ENCODE measurements at regions not wholly inside any gene's neighbourhood (a gene's known extent, or its start where the extent isn't known, plus 50 kb on each side); places are given as distances from the start of the nearest gene placed in this dataset.
"Not testable (repeated sequence)": the region's sequence is repeated elsewhere in the genome, so short reads cannot be mapped to it uniquely, and the experiment has no call there.

- H3K9me3 ChIP-seq (ENCODE audit: control insufficient read depth, low read length); H3K27me3 ChIP-seq (replicated peaks; ENCODE audit: control insufficient read depth, insufficient read depth, low read length, poor library complexity, severe bottlenecking); H3K27ac ChIP-seq (ENCODE audit: insufficient read depth, low read length, poor library complexity, severe bottlenecking); DNase-seq; H3K4me1 ChIP-seq (ENCODE audit: control insufficient read depth, insufficient read depth, low read length, poor library complexity, severe bottlenecking); H3K4me3 ChIP-seq (ENCODE audit: insufficient read depth, low read depth, low read length, poor library complexity, severe bottlenecking); H3K36me3 ChIP-seq (ENCODE audit: control insufficient read depth, insufficient read depth, low read length): not testable (repeated sequence)
These were observed 108.0 kb upstream of the FHL2 start for GRCh38 chr2:105506860-105507259.

GRCh38 chr2:105504459-105504858 is 105.6 kb upstream of the FHL2 start:
- Histone ChIP-seq H3K4me1 (ENCODE audit: control insufficient read depth, insufficient read depth, low read length, poor library complexity, severe bottlenecking) (no peaks in the 10 kb centered on the region), H3K27me3 (replicated peaks; ENCODE audit: control insufficient read depth, insufficient read depth, low read length, poor library complexity, severe bottlenecking) (no peaks in the 10 kb centered on the region), H3K4me3 (ENCODE audit: insufficient read depth, low read depth, low read length, poor library complexity, severe bottlenecking) (no peak overlapping the region), H3K36me3 (ENCODE audit: control insufficient read depth, insufficient read depth, low read length) (no peaks in the 10 kb centered on the region), H3K9me3 (ENCODE audit: control insufficient read depth, low read length) (no peaks in the 10 kb centered on the region), H3K27ac (ENCODE audit: insufficient read depth, low read length, poor library complexity, severe bottlenecking) (no peak overlapping the region)
- DNase-seq = no peak

GRCh38 chr2:105502625-105503334 is 103.9 kb upstream of the FHL2 start:
- DNase-seq = no peak
- H3K27me3 ChIP-seq (replicated peaks; ENCODE audit: control insufficient read depth, insufficient read depth, low read length, poor library complexity, severe bottlenecking) = no peaks in the 10 kb centered on the region
- H3K4me3 ChIP-seq (ENCODE audit: insufficient read depth, low read depth, low read length, poor library complexity, severe bottlenecking) = no peak overlapping the region
- no peaks in the 10 kb centered on the region for H3K36me3 ChIP-seq (ENCODE audit: control insufficient read depth, insufficient read depth, low read length)
- no peaks in the 10 kb centered on the region for H3K9me3 ChIP-seq (ENCODE audit: control insufficient read depth, low read length)
- H3K4me1 ChIP-seq (ENCODE audit: control insufficient read depth, insufficient read depth, low read length, poor library complexity, severe bottlenecking) = no peaks in the 10 kb centered on the region
- H3K27ac ChIP-seq (ENCODE audit: insufficient read depth, low read length, poor library complexity, severe bottlenecking) = no peak overlapping the region

DNA sequence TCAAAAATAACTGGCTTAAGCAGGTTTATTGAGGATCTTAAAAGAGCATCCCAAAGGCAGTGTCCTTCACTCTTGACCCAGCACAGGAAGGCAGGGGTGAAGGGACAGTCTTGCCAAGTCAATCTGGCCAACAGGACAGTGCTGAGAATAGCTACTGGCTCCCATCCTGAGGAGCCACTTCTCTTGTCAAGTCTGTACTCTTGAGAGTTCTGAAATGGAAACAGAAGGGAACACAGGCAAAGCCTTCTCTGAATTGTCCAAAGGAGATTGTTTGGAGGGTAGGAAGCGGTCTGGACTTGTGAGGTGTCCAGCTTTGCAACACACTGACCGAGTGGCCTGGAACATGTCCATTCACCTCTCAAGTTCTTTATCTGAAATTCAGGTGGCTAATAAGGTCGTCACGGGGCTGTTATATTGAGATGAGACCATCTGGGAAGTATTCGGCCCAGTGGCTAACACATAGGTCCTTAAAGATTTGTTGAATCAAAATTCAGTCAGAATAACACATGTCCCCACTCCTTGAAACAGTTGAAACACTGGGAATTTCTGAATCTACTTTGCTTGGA is 99.5 kb upstream of the FHL2 start:
- Histone ChIP-seq H3K4me1 (ENCODE audit: control insufficient read depth, insufficient read depth, low read length, poor library complexity, severe bottlenecking) (no peaks in the 10 kb centered on the region), H3K27ac (ENCODE audit: insufficient read depth, low read length, poor library complexity, severe bottlenecking) (no peak overlapping the region), H3K36me3 (ENCODE audit: control insufficient read depth, insufficient read depth, low read length) (no peaks in the 10 kb centered on the region), H3K9me3 (ENCODE audit: control insufficient read depth, low read length) (no peaks in the 10 kb centered on the region), H3K4me3 (ENCODE audit: insufficient read depth, low read depth, low read length, poor library complexity, severe bottlenecking) (no peak overlapping the region), H3K27me3 (replicated peaks; ENCODE audit: control insufficient read depth, insufficient read depth, low read length, poor library complexity, severe bottlenecking) (no peaks in the 10 kb centered on the region)
- DNase-seq = no peak

DNA sequence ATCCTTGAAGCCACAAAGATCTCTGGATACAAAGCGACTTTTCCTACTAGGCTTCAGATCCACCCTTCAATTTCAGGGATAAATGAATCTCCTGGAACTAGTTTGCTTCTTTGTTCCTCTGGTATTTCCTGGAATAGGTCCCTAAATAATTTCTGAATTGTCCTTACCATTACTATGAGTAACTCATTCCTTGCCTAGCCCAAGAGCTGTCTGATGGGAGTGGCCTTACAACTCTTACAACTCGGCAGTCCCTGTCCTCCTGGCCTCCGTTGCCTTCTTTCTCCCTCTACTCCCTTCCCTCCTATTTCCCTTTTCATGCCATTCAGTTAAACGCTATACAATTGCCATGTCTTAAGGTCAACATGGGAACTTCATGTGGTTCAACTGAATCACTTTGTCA is 98.2 kb upstream of the FHL2 start:
- Histone ChIP-seq H3K4me3 (ENCODE audit: insufficient read depth, low read depth, low read length, poor library complexity, severe bottlenecking) (no peak overlapping the region), H3K36me3 (ENCODE audit: control insufficient read depth, insufficient read depth, low read length) (no peaks in the 10 kb centered on the region), H3K9me3 (ENCODE audit: control insufficient read depth, low read length) (peaks cover 5% of the 10 kb centered on the region), H3K27ac (ENCODE audit: insufficient read depth, low read length, poor library complexity, severe bottlenecking) (no peak overlapping the region), H3K4me1 (ENCODE audit: control insufficient read depth, insufficient read depth, low read length, poor library complexity, severe bottlenecking) (no peaks in the 10 kb centered on the region), H3K27me3 (replicated peaks; ENCODE audit: control insufficient read depth, insufficient read depth, low read length, poor library complexity, severe bottlenecking) (no peaks in the 10 kb centered on the region)
- DNase-seq = no peak

DNA sequence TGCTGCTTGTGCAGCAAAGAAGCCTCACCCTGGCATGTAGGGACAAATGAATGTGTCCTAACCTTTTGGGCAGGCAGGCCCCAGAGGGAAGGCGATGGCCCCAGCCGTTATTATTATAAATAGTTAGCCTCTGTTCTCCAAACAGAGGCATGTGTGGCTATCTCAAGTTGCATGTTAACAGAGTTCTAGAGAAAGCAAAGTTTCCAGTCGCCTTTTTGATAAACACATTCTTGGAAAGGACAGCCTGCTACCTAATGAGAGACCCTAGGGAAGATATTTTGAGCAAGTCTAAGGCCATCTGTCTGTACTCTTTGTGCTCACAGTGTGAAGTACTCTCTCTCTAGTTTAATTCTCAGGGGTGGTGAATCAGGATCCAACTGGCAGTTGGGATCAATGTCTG is 97.4 kb upstream of the FHL2 start:
- H3K9me3 ChIP-seq (ENCODE audit: control insufficient read depth, low read length) = peaks cover 5% of the 10 kb centered on the region
- no peak overlapping the region for H3K27ac ChIP-seq (ENCODE audit: insufficient read depth, low read length, poor library complexity, severe bottlenecking)
- H3K27me3 ChIP-seq (replicated peaks; ENCODE audit: control insufficient read depth, insufficient read depth, low read length, poor library complexity, severe bottlenecking) = no peaks in the 10 kb centered on the region
- no peaks in the 10 kb centered on the region for H3K4me1 ChIP-seq (ENCODE audit: control insufficient read depth, insufficient read depth, low read length, poor library complexity, severe bottlenecking)
- no peak overlapping the region for H3K4me3 ChIP-seq (ENCODE audit: insufficient read depth, low read depth, low read length, poor library complexity, severe bottlenecking)
- no peaks in the 10 kb centered on the region for H3K36me3 ChIP-seq (ENCODE audit: control insufficient read depth, insufficient read depth, low read length)
- no peak for DNase-seq

- no peaks in the 10 kb centered on the region for H3K4me1 ChIP-seq (ENCODE audit: control insufficient read depth, insufficient read depth, low read length, poor library complexity, severe bottlenecking)
- no peak overlapping the region for H3K27ac ChIP-seq (ENCODE audit: insufficient read depth, low read length, poor library complexity, severe bottlenecking)
- H3K9me3 ChIP-seq (ENCODE audit: control insufficient read depth, low read length) = peaks cover 5% of the 10 kb centered on the region
- no peaks in the 10 kb centered on the region for H3K36me3 ChIP-seq (ENCODE audit: control insufficient read depth, insufficient read depth, low read length)
- no peak for DNase-seq
- no peaks in the 10 kb centered on the region for H3K27me3 ChIP-seq (replicated peaks; ENCODE audit: control insufficient read depth, insufficient read depth, low read length, poor library complexity, severe bottlenecking)
- H3K4me3 ChIP-seq (ENCODE audit: insufficient read depth, low read depth, low read length, poor library complexity, severe bottlenecking) = no peak overlapping the region
These were observed 96.0 kb upstream of the FHL2 start for GRCh38 chr2:105494683-105495425.

DNA sequence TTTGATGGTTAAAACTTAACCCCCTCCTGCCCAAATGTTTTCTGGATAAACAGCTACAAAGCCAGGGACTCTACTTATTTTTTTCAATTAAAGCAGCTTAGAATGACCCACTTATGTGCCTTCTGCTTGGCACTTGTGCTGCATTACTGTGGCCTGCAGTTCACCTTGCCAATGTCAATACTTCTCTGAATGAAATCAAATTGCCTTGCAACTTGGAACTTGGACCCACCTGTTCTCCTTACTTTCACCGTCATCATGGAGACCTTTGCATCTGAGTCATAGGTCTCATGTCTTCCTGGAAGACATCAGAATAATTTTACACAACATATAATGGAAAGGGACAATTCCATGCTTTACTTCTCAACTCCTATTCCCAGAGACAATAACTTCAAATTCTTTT is 92.1 kb upstream of the FHL2 start:
- Histone ChIP-seq H3K27ac (ENCODE audit: insufficient read depth, low read length, poor library complexity, severe bottlenecking) (no peak overlapping the region), H3K27me3 (replicated peaks; ENCODE audit: control insufficient read depth, insufficient read depth, low read length, poor library complexity, severe bottlenecking) (no peaks in the 10 kb centered on the region), H3K4me1 (ENCODE audit: control insufficient read depth, insufficient read depth, low read length, poor library complexity, severe bottlenecking) (no peaks in the 10 kb centered on the region), H3K9me3 (ENCODE audit: control insufficient read depth, low read length) (peaks cover 5% of the 10 kb centered on the region), H3K36me3 (ENCODE audit: control insufficient read depth, insufficient read depth, low read length) (no peaks in the 10 kb centered on the region), H3K4me3 (ENCODE audit: insufficient read depth, low read depth, low read length, poor library complexity, severe bottlenecking) (no peak overlapping the region)
- no peak for DNase-seq

DNA sequence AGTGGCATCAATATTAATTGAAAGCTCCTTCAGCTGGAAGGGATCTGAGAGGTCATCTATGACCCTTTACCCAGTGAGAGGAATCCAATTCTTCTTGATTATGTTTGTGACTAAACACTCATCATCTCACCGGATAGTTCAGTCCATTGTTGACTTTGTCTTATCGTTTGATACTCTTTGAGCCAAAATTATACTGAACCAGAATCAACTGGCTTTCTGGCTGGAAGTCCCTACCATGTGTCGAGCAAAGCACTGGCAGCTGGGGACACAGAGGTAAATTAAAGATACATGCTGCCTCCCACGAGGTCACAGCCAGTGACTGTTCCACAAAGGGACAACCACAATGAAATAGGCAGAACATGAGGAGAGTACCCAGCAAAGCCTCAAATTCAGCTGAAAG is 91.4 kb upstream of the FHL2 start:
- no peaks in the 10 kb centered on the region for H3K27me3 ChIP-seq (replicated peaks; ENCODE audit: control insufficient read depth, insufficient read depth, low read length, poor library complexity, severe bottlenecking)
- no peak overlapping the region for H3K4me3 ChIP-seq (ENCODE audit: insufficient read depth, low read depth, low read length, poor library complexity, severe bottlenecking)
- H3K27ac ChIP-seq (ENCODE audit: insufficient read depth, low read length, poor library complexity, severe bottlenecking) = no peak overlapping the region
- DNase-seq = no peak
- H3K4me1 ChIP-seq (ENCODE audit: control insufficient read depth, insufficient read depth, low read length, poor library complexity, severe bottlenecking) = no peaks in the 10 kb centered on the region
- H3K36me3 ChIP-seq (ENCODE audit: control insufficient read depth, insufficient read depth, low read length) = no peaks in the 10 kb centered on the region
- H3K9me3 ChIP-seq (ENCODE audit: control insufficient read depth, low read length) = peaks cover 5% of the 10 kb centered on the region

DNA sequence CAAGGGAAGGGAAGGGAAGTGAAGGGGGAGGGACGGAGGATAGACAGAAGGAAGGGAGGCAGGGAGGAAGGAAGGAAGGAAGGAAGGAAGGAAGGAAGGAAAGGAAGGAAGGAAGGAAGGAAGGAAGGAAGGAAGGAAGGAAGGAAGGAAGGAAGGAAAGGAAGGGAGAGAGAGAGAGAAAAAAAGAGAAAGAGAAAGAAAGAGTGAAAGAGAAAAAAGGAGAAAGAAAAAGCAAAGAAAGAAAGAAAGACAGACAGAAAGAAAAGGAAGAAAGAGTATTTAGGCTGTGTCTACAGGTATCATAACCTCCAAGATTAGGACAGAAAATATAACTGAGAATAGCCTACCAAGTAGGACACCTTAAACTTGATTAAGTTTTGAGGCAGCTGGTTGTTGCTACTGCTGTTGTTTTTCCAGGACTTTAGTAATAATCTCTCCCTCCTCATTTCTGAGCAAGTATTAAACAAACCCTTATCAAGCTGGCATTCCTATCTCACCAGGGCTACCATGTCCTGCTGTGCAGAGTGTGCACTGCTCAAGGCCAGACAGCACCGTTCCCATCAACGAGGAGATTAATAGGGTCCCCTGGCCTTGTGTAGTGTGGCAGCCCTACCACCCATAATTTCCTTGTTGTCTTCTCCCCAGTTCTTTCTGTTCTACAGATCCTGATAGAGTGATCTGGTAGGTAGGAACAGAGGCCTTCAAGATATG is 90.5 kb upstream of the FHL2 start:
- H3K27me3 ChIP-seq (replicated peaks; ENCODE audit: control insufficient read depth, insufficient read depth, low read length, poor library complexity, severe bottlenecking) = no peaks in the 10 kb centered on the region
- DNase-seq = no peak
- H3K9me3 ChIP-seq (ENCODE audit: control insufficient read depth, low read length) = peaks cover 5% of the 10 kb centered on the region
- H3K36me3 ChIP-seq (ENCODE audit: control insufficient read depth, insufficient read depth, low read length) = no peaks in the 10 kb centered on the region
- H3K27ac ChIP-seq (ENCODE audit: insufficient read depth, low read length, poor library complexity, severe bottlenecking) = no peak overlapping the region
- H3K4me1 ChIP-seq (ENCODE audit: control insufficient read depth, insufficient read depth, low read length, poor library complexity, severe bottlenecking) = no peaks in the 10 kb centered on the region
- no peak overlapping the region for H3K4me3 ChIP-seq (ENCODE audit: insufficient read depth, low read depth, low read length, poor library complexity, severe bottlenecking)
